PC-9 (cell line): ENCODE measurements at regions not wholly inside any gene's neighbourhood (a gene's known extent, or its start where the extent isn't known, plus 50 kb on each side); places are given as distances from the start of the nearest gene placed in this dataset.

Experiments used
- EZH2 ChIP-seq: fragments of 200-600 bp; sonication (generic); IDR thresholded peaks from 2 replicates; pipeline ENCODE4 v1.8.0; 2017; ENCODE audit warnings: antibody characterized with exemption, low read depth
- TF ChIP-seq, protein P1 (sequence below): fragments of 200-600 bp; sonication (generic); conservative IDR thresholded peaks from 2 replicates; pipeline ENCODE4 v1.6.1; 2017; ENCODE audit warnings: mixed run types, antibody characterized with exemption, mild to moderate bottlenecking, moderate library complexity

DNA sequence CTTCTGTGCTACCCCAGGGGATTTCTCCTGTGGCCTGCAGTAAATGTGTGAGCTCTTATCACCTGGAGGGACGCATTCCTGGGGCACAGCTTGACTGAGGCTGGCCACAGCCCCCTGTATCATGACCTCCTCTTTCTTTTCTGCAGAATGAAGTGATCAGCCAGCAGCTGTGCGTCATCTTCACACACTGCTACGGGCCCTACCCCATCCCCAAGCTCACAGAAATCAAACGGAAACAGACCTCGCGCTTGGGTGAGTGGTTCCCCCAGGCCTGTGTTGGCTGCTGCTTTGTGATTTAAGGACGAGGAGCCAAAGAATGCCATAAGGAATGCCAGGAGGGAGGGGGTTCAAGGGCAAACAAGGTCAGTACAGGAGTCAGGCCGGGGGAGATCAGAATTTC lies 50.5 kb upstream of the PWP1 start:
- no peak for TF ChIP-seq EZH2
- TF ChIP-seq, protein P1, sequence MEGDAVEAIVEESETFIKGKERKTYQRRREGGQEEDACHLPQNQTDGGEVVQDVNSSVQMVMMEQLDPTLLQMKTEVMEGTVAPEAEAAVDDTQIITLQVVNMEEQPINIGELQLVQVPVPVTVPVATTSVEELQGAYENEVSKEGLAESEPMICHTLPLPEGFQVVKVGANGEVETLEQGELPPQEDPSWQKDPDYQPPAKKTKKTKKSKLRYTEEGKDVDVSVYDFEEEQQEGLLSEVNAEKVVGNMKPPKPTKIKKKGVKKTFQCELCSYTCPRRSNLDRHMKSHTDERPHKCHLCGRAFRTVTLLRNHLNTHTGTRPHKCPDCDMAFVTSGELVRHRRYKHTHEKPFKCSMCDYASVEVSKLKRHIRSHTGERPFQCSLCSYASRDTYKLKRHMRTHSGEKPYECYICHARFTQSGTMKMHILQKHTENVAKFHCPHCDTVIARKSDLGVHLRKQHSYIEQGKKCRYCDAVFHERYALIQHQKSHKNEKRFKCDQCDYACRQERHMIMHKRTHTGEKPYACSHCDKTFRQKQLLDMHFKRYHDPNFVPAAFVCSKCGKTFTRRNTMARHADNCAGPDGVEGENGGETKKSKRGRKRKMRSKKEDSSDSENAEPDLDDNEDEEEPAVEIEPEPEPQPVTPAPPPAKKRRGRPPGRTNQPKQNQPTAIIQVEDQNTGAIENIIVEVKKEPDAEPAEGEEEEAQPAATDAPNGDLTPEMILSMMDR = no peak
